ENCODE measurements at regions not wholly inside any gene's neighbourhood (a gene's known extent, or its start where the extent isn't known, plus 50 kb on each side); places are given as distances from the start of the nearest gene placed in this dataset.

GRCh38 chr11:127496165-127496564 lies 495.6 kb upstream of the KIRREL3 start:
- Histone ChIP-seq H3K36me3 (replicated peaks in 1 of 2; ENCODE audit: control extremely low read depth in 1 of 2, control insufficient read depth in 1 of 2, extremely low read depth in 1 of 2, insufficient read depth in 2 of 2, low read length in 1 of 2) (no peaks in the 10 kb centered on the region), H3K27me3 (replicated peaks in 1 of 4; ENCODE audit: control extremely low read depth in 1 of 4, control insufficient read depth in 3 of 4, insufficient read depth in 4 of 4, low read length in 3 of 4) (no peaks in the 10 kb centered on the region), H3K79me2 (ENCODE audit: control insufficient read depth, insufficient read depth, low read length) (no peaks in the 10 kb centered on the region), H2AFZ (ENCODE audit: insufficient read depth, low read depth, low read length, poor library complexity, severe bottlenecking) (no peak overlapping the region), H3K4me3 (ENCODE audit: control extremely low read depth in 1 of 5, extremely low read depth in 1 of 5, insufficient read depth in 1 of 5, low read depth in 2 of 5, low read length in 4 of 5) (no peak overlapping the region), H3K9me3 (ENCODE audit: control extremely low read depth in 1 of 3, control insufficient read depth in 2 of 3, insufficient read depth in 1 of 3, low read length in 2 of 3) (no peaks in the 10 kb centered on the region), H4K20me1 (ENCODE audit: control insufficient read depth, insufficient read depth, low read length, poor library complexity, severe bottlenecking) (no peaks in the 10 kb centered on the region), H3K27ac (ENCODE audit: low read length in 2 of 2) (no peak overlapping the region), H3K4me2 (replicated peaks; ENCODE audit: low read depth, low read length, poor library complexity, severe bottlenecking) (no peak overlapping the region), H3K9ac (ENCODE audit: low read length) (no peak overlapping the region), H3K4me1 (ENCODE audit: control insufficient read depth in 2 of 2, insufficient read depth in 2 of 2, low read length in 2 of 2) (no peaks in the 10 kb centered on the region)
- Mint-ChIP-seq H3K4me1 (no peaks in the 10 kb centered on the region), H3K27me3 (no peaks in the 10 kb centered on the region), H3K4me3 (no peak overlapping the region), H3K27ac (no peak overlapping the region), H3K9me3 (ENCODE audit: insufficient read depth) (no peaks in the 10 kb centered on the region)
- ChIA-PET CTCF (no interaction called here), POLR2A (no interaction called here)
- DNase-seq (no peak), ATAC-seq (ENCODE audit: low read depth) (no peak)
- 98% methylated on average over 5 of the region's 7 CpGs for WGBS (ENCODE audit: insufficient coverage)
- intact Hi-C loops (cut with micrococcal nuclease), result no loop called here
- TF ChIP-seq, protein P1, sequence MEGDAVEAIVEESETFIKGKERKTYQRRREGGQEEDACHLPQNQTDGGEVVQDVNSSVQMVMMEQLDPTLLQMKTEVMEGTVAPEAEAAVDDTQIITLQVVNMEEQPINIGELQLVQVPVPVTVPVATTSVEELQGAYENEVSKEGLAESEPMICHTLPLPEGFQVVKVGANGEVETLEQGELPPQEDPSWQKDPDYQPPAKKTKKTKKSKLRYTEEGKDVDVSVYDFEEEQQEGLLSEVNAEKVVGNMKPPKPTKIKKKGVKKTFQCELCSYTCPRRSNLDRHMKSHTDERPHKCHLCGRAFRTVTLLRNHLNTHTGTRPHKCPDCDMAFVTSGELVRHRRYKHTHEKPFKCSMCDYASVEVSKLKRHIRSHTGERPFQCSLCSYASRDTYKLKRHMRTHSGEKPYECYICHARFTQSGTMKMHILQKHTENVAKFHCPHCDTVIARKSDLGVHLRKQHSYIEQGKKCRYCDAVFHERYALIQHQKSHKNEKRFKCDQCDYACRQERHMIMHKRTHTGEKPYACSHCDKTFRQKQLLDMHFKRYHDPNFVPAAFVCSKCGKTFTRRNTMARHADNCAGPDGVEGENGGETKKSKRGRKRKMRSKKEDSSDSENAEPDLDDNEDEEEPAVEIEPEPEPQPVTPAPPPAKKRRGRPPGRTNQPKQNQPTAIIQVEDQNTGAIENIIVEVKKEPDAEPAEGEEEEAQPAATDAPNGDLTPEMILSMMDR (IDR thresholded peaks at IDR 0.05), result no peak
- TF ChIP-seq EZH2 (IDR thresholded peaks at IDR 0.05; ENCODE audit: borderline replicate concordance, insufficient read depth, low read depth, low read length, poor library complexity, severe bottlenecking), result no peak

DNA sequence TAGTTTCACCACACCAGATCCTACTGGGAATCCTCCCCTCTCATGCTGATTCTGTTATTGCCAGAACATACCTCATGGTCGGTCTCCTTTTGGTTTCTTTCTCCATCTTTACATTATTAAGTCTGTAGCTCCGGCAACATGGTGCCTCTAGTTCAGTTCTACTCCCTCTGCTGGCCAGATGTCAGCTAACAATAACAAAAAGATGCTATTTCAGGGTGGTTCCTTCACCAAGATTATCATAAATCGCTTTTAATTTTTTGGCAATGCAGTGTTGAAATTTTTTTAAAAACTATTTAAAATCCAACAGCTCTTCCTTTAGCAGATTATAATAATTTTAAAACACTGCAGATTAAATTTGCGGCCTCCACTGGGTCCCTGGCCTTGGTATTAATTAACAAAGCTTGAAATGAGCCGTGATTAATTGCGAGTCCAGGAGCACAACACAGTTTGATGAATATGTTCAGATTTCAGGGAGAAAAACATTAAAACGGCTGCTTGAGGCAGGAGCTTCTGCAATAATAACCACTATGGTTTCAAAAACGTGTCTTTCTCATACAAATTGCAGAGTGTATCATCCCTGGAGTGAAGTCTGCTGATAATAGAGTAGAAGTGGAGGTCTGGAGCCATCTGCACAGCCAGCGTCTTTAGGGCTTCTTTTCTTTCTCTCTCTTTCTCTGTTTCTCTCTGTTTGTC lies 492.9 kb upstream of the KIRREL3 start:
- Histone ChIP-seq H3K4me1 (ENCODE audit: control insufficient read depth in 2 of 2, insufficient read depth in 2 of 2, low read length in 2 of 2) (no peaks in the 10 kb centered on the region), H3K79me2 (ENCODE audit: control insufficient read depth, insufficient read depth, low read length) (no peaks in the 10 kb centered on the region), H3K4me3 (ENCODE audit: control extremely low read depth in 1 of 5, extremely low read depth in 1 of 5, insufficient read depth in 1 of 5, low read depth in 2 of 5, low read length in 4 of 5) (no peak overlapping the region), H3K27me3 (replicated peaks in 1 of 4; ENCODE audit: control extremely low read depth in 1 of 4, control insufficient read depth in 3 of 4, insufficient read depth in 4 of 4, low read length in 3 of 4) (no peaks in the 10 kb centered on the region), H3K4me2 (replicated peaks; ENCODE audit: low read depth, low read length, poor library complexity, severe bottlenecking) (no peak overlapping the region), H2AFZ (ENCODE audit: insufficient read depth, low read depth, low read length, poor library complexity, severe bottlenecking) (no peak overlapping the region), H3K27ac (ENCODE audit: low read length in 2 of 2) (no peak overlapping the region), H3K9me3 (ENCODE audit: control extremely low read depth in 1 of 3, control insufficient read depth in 2 of 3, insufficient read depth in 1 of 3, low read length in 2 of 3) (no peaks in the 10 kb centered on the region), H4K20me1 (ENCODE audit: control insufficient read depth, insufficient read depth, low read length, poor library complexity, severe bottlenecking) (no peaks in the 10 kb centered on the region), H3K36me3 (replicated peaks in 1 of 2; ENCODE audit: control extremely low read depth in 1 of 2, control insufficient read depth in 1 of 2, extremely low read depth in 1 of 2, insufficient read depth in 2 of 2, low read length in 1 of 2) (no peaks in the 10 kb centered on the region), H3K9ac (ENCODE audit: low read length) (no peak overlapping the region)
- ATAC-seq (ENCODE audit: low read depth), result no peak
- intact Hi-C loops (cut with micrococcal nuclease), result loop anchor here (5.0 kb wide), 1 partner anchor 1051 kb away; no protein-coding TSS in a partner anchor
- ChIA-PET POLR2A (no interaction called here), CTCF (interaction anchor here (0.7 to 1.1 kb wide), 2 partner anchors 1052 to 1053 kb away, joined by 3 to 4 read pairs; no protein-coding TSS in a partner anchor)
- no peak for DNase-seq
- H3K4me3 Mint-ChIP-seq, result no peak overlapping the region
- no peaks in the 10 kb centered on the region for H3K9me3 Mint-ChIP-seq (ENCODE audit: insufficient read depth)
- no peak overlapping the region for H3K27ac Mint-ChIP-seq
- no peaks in the 10 kb centered on the region for H3K4me1 Mint-ChIP-seq
- 70% methylated on average over 1 of the region's 9 CpGs for WGBS (ENCODE audit: insufficient coverage)
- H3K27me3 Mint-ChIP-seq, result no peaks in the 10 kb centered on the region
- no peak for TF ChIP-seq EZH2 (IDR thresholded peaks at IDR 0.05; ENCODE audit: borderline replicate concordance, insufficient read depth, low read depth, low read length, poor library complexity, severe bottlenecking)
- TF ChIP-seq, protein P1 (IDR thresholded peaks at IDR 0.05), result no peak

Data from B cell (primary cell).